Stimulated activated memory B cell treated with anti-CD40 and anti-IgM and Interleukin-4, amounts not matched to agents 10 μg/mL and 1 μg/mL and 100 μg/mL, for 72 hours (primary cell): ENCODE measurements at regions not wholly inside any gene's neighbourhood (a gene's known extent, or its start where the extent isn't known, plus 50 kb on each side); places are given as distances from the start of the nearest gene placed in this dataset.
A peak's percentile ranks its signal among the peaks of the same experiment; 100 is the strongest.

Experiments used
- ATAC-seq: fragments of 150-1000 bp; cut with Tn5 transposase; 2 replicates; pipeline ENCODE4 v1.10.0; 2021
- H3K27ac Mint-ChIP-seq: one replicate; pipeline ENCODE4 v1.8.0; 2022; ENCODE audit warnings: mild to moderate bottlenecking, mixed read lengths
- H3K27me3 Mint-ChIP-seq: one replicate; pipeline ENCODE4 v1.8.0; 2022; ENCODE audit warnings: mixed read lengths
- H3K36me3 Mint-ChIP-seq: one replicate; pipeline ENCODE4 v1.8.0; 2022; ENCODE audit warnings: mixed read lengths
- H3K4me1 Mint-ChIP-seq: one replicate; pipeline ENCODE4 v1.8.0; 2022; ENCODE audit warnings: mixed read lengths
- H3K4me3 Mint-ChIP-seq: one replicate; pipeline ENCODE4 v1.8.0; 2022; ENCODE audit warnings: mild to moderate bottlenecking, moderate library complexity, mixed read lengths
- H3K9me3 Mint-ChIP-seq: one replicate; pipeline ENCODE4 v1.8.0; 2022; ENCODE audit warnings: mixed read lengths

DNA sequence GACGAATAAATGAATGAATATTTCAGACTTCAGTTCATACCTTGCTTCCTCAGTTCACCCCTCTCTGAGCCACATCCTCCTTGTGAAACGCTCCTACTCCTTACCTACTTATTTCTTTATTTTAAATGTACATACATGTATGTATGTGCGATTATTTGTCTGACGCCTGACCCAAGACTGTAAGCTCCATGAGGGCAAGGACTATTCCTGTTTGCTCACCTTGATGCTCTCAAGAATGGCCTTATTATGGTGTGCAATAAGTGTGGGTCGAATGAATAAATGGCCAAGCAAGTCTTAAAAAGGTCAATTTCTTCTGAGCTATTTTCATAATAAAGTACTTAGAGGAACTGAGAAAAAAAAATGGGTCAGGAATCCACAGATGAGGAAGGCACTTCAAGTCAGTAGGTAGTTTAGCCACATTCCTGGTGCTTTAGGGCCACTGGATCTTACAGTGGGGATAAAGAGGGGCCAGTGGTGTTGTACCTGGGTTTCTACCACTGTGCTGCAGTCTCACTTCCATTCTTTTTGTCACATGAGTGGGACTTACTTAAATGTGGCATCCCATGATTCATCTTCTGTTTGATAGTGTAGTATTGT, 74.7 kb downstream of the SDC1 start:
- H3K4me1 Mint-ChIP-seq = peaks cover 23% of the 10 kb centered on the region
- H3K9me3 Mint-ChIP-seq = peaks cover 2% of the 10 kb centered on the region
- H3K27ac Mint-ChIP-seq = no peak overlapping the region
- ATAC-seq = no peak
- no peak overlapping the region for H3K4me3 Mint-ChIP-seq
- H3K36me3 Mint-ChIP-seq = no peaks in the 10 kb centered on the region
- peaks cover 81% of the 10 kb centered on the region for H3K27me3 Mint-ChIP-seq

GRCh38 chr2:20149703-20150030, 75.3 kb downstream of the SDC1 start:
- H3K36me3 Mint-ChIP-seq = no peaks in the 10 kb centered on the region
- H3K9me3 Mint-ChIP-seq = peaks cover 2% of the 10 kb centered on the region
- no peak for ATAC-seq
- peaks cover 23% of the 10 kb centered on the region for H3K4me1 Mint-ChIP-seq
- H3K27me3 Mint-ChIP-seq = peaks cover 81% of the 10 kb centered on the region
- H3K27ac Mint-ChIP-seq = no peak overlapping the region
- H3K4me3 Mint-ChIP-seq = no peak overlapping the region

DNA sequence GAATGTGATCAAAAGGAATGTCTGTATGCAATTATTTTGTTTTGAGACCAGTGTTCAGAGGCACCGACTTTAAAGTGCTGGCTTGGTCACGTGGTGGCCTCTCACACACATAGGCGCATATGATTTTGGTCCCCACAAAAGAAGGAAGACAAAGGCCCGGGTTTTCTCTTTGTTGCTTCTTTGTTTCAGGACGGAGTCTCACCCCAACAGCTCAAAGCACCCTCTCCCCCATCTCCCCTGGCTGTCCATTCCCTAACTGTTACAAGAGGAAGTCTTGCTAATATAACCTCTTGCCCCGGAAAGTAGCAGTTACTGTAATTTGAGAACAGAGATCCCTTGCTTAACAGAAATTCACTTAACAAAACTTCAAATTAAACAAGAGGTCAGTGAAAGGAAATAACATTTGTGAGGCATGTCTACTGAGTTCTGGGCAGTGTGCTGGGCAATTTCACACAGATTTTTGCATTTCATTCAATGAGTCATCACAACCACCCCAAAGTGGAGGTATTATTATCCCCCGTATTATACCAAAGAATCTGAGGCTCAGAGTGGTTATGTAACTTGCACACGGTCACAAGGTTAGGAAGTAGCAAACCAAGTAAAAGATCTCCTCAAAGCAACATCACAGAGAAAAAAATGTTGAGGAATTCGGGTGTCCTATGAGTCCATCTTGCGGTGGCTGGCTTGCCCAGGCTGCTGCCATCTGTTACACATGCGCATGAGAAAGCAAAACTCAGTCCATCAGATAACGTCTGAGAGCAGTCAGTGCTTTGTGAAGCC, 75.8 kb downstream of the SDC1 start:
- H3K27ac Mint-ChIP-seq = no peak overlapping the region

DNA sequence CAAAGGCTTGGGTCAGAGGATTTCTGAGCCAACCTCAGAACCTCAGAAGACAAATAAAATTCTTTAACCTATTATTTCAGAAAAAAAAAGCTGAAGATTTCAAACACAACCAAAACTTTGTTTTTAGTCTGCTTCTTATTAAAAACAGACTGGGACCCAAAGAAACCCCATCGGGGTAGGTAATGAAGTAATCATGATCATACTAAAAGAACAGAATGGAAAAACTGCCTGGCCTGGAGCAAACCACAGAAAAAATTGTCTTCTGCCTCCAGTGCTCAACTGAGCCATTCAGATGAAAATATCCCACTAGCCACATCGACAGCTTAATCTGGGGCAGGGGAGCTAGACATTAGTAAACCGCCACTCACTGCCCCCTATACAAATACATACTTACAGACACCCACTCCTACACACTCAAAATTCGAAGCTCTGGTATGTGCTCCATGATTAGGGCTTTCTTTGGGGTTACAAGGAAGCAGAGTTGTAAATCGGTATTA, 76.5 kb downstream of the SDC1 start:
- H3K36me3 Mint-ChIP-seq = no peaks in the 10 kb centered on the region
- peaks cover 2% of the 10 kb centered on the region for H3K9me3 Mint-ChIP-seq
- no peak for ATAC-seq
- H3K27ac Mint-ChIP-seq = no peak overlapping the region
- peaks cover 78% of the 10 kb centered on the region for H3K27me3 Mint-ChIP-seq
- H3K4me3 Mint-ChIP-seq = no peak overlapping the region
- H3K4me1 Mint-ChIP-seq = peaks cover 23% of the 10 kb centered on the region

More for the DNA sequence above, 75.8 kb downstream of the SDC1 start:
- ATAC-seq = no peak
- Mint-ChIP-seq H3K27me3 (peaks cover 81% of the 10 kb centered on the region), H3K36me3 (no peaks in the 10 kb centered on the region), H3K9me3 (peaks cover 2% of the 10 kb centered on the region), H3K4me1 (peaks cover 23% of the 10 kb centered on the region), H3K4me3 (no peak overlapping the region)

GRCh38 chr2:20147351-20147750, 77.6 kb downstream of the SDC1 start:
- Mint-ChIP-seq H3K4me3 (no peak overlapping the region), H3K27me3 (peaks cover 67% of the 10 kb centered on the region), H3K4me1 (peaks cover 23% of the 10 kb centered on the region), H3K9me3 (peaks cover 2% of the 10 kb centered on the region), H3K27ac (no peak overlapping the region), H3K36me3 (no peaks in the 10 kb centered on the region)
- ATAC-seq = no peak

- Mint-ChIP-seq H3K4me3 (no peak overlapping the region), H3K27ac (no peak overlapping the region), H3K4me1 (peaks cover 23% of the 10 kb centered on the region), H3K27me3 (peaks cover 67% of the 10 kb centered on the region), H3K9me3 (peaks cover 2% of the 10 kb centered on the region), H3K36me3 (no peaks in the 10 kb centered on the region)
- no peak for ATAC-seq
These were observed 78.5 kb downstream of the SDC1 start for GRCh38 chr2:20146401-20146800.

- peaks cover 2% of the 10 kb centered on the region for H3K9me3 Mint-ChIP-seq
- H3K4me1 Mint-ChIP-seq = peaks cover 23% of the 10 kb centered on the region
- peaks cover 60% of the 10 kb centered on the region for H3K27me3 Mint-ChIP-seq
- ATAC-seq = peak; percentile 80
- no peaks in the 10 kb centered on the region for H3K36me3 Mint-ChIP-seq
- no peak overlapping the region for H3K4me3 Mint-ChIP-seq
- H3K27ac Mint-ChIP-seq = no peak overlapping the region
These were observed 79.3 kb downstream of the SDC1 start for GRCh38 chr2:20145497-20146193.

DNA sequence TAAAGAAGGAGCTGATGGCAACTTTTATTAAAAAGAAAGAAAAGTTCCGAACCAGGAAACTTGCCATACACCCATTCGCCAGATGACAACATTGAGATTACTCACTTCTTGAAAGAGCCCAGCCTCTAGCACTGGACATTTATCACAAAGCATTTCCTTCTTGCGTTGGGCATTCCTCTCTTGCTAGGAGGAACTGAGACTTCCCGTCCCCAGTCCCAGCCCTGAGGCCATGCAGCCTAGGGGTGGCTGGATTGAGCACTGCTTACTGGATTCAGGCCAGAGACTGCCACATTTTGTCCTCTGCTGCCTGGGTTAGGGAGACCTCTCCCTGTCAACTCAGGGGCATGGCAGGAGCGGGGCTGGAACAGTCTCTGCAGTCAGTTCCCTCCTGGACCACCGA, 80.1 kb downstream of the SDC1 start:
- peaks cover 52% of the 10 kb centered on the region for H3K27me3 Mint-ChIP-seq
- no peak for ATAC-seq
- H3K9me3 Mint-ChIP-seq = peaks cover 2% of the 10 kb centered on the region

DNA sequence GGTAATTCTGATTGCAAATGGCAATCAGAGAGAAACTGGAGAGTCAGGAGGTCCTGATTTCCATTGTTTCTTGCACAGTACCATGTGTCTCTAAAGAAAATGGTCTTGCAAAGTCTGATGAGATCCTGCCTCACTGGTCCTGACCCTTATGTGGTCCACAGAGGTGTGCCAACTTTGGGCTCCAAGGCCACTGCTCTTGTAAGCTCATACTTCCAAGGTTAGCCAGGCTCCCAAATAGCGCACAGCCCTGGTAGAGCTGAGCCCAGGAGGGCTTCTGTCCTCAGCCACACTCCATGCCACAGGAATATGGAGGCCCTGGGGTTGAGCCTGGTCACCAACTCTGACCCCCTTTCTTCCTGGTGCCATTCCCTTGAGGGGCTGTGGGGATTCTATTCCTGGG, 80.7 kb downstream of the SDC1 start:
- Mint-ChIP-seq H3K36me3 (no peaks in the 10 kb centered on the region), H3K9me3 (peaks cover 2% of the 10 kb centered on the region), H3K27ac (no peak overlapping the region), H3K4me3 (no peak overlapping the region), H3K4me1 (peaks cover 16% of the 10 kb centered on the region), H3K27me3 (peaks cover 45% of the 10 kb centered on the region)
- ATAC-seq = no peak

More for the DNA sequence above, 80.1 kb downstream of the SDC1 start:
- Mint-ChIP-seq H3K36me3 (no peaks in the 10 kb centered on the region), H3K4me1 (peaks cover 18% of the 10 kb centered on the region), H3K4me3 (no peak overlapping the region), H3K27ac (no peak overlapping the region)

- peaks cover 16% of the 10 kb centered on the region for H3K4me1 Mint-ChIP-seq
- H3K4me3 Mint-ChIP-seq = no peak overlapping the region
- H3K27me3 Mint-ChIP-seq = peaks cover 40% of the 10 kb centered on the region
- peaks cover 2% of the 10 kb centered on the region for H3K9me3 Mint-ChIP-seq
- no peaks in the 10 kb centered on the region for H3K36me3 Mint-ChIP-seq
- ATAC-seq = no peak
- H3K27ac Mint-ChIP-seq = no peak overlapping the region
These were observed 81.7 kb downstream of the SDC1 start for GRCh38 chr2:20143263-20143662.

DNA sequence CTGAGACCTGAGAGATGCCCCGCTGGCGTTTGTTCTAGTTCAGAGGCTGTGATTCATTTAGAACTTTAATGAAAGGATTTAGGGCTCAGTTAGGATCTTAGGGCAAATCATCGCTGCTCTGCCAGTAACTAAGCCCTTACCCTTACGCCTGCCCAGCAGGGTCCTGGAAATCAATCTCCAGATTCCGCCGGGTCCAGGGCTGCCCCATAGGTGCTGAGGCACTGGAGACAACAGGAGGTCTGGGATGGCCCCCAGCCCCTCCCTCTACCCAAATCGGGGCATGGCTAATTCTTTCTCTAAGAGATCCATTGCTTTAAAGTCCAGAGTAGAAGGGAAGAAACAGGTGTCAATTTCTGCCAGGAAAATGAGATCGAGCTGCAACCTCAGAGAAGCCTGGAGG, 83.1 kb downstream of the SDC1 start:
- no peak overlapping the region for H3K27ac Mint-ChIP-seq
- peaks cover 13% of the 10 kb centered on the region for H3K4me1 Mint-ChIP-seq
- no peaks in the 10 kb centered on the region for H3K9me3 Mint-ChIP-seq
- H3K27me3 Mint-ChIP-seq = peaks cover 35% of the 10 kb centered on the region
- no peak overlapping the region for H3K4me3 Mint-ChIP-seq
- no peak for ATAC-seq
- H3K36me3 Mint-ChIP-seq = no peaks in the 10 kb centered on the region

DNA sequence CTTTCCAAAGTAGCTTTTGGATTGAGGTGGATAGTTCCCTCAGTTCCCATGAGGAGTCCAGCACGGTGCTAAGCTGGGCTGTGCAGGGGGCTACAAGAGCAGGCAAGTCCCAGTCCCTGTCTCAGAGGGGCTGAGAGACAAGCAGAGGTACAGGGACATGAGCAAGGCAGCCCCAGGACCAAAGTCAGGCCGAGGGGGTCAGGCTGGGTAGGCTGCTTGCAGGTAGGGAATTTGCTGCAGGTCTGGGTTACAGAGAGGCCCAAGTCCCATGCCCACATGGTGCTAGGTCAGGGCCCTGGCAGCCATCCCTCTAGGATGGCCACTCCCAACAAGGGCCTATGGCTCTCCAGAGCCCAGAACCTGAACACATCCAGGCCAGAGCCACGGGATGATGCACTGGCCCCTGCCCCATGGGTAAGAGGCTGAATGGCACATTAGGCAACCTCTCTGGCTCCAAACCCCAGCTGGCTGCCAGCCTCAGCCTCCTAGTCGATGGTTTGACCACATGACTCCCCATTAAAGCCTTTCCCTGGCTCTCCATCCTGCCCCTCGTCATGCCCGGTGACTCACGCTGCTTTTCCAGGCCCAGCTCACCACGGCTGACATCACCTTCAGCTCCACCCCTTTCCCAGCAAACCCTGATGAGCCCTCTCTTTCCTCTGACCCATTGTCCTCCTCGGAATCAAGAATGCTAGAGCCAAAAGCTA, 83.7 kb downstream of the SDC1 start:
- no peak overlapping the region for H3K27ac Mint-ChIP-seq
- H3K36me3 Mint-ChIP-seq = no peaks in the 10 kb centered on the region
- peaks cover 7% of the 10 kb centered on the region for H3K4me1 Mint-ChIP-seq
- H3K27me3 Mint-ChIP-seq = peaks cover 29% of the 10 kb centered on the region
- ATAC-seq = no peak
- no peak overlapping the region for H3K4me3 Mint-ChIP-seq
- no peaks in the 10 kb centered on the region for H3K9me3 Mint-ChIP-seq

GRCh38 chr2:20140321-20141055, 84.4 kb downstream of the SDC1 start:
- no peaks in the 10 kb centered on the region for H3K36me3 Mint-ChIP-seq
- H3K27ac Mint-ChIP-seq = no peak overlapping the region
- peaks cover 29% of the 10 kb centered on the region for H3K27me3 Mint-ChIP-seq
- no peak overlapping the region for H3K4me3 Mint-ChIP-seq
- ATAC-seq = no peak
- no peaks in the 10 kb centered on the region for H3K9me3 Mint-ChIP-seq
- no peaks in the 10 kb centered on the region for H3K4me1 Mint-ChIP-seq

DNA sequence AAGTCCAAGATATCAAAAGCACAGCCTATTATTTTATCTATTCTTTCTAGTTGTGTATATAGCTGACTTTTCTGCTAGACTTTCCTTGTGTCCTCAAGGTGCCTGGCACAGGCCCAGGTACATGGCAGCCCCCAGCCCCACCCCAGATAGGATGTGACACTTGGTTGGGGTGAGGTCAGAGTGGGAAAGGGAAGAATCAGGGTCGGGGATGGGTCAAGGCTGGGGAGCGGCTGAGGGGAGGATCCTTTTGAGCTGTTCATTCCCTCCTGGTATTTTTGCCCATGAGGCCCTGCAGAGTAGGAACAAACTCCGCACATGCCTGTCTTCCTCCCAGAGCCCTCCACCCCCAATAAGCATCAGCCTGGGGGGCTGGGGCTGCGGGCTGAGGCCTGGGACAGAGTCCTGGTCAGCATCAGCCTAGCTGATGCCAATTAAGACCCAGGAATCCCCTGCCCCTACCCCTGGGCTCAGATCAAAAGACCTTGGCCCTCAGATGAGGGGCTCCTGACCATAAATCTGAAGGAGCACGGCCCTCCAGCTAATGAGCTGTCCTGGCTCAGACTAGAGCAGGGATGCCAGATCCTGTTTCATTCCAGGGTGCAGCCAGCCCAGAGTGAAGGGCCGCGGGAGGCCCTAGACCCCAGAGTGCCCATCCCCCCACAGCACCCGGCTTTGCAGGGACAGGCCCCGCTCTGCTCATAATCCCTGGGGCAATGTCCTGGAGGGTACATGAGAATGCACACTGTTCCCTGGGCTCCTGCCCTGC, 85.3 kb downstream of the SDC1 start:
- Mint-ChIP-seq H3K27me3 (peaks cover 22% of the 10 kb centered on the region), H3K36me3 (no peaks in the 10 kb centered on the region), H3K9me3 (no peaks in the 10 kb centered on the region), H3K27ac (no peak overlapping the region), H3K4me3 (no peak overlapping the region), H3K4me1 (no peaks in the 10 kb centered on the region)
- no peak for ATAC-seq
